HG02763 (cell line): ENCODE measurements at regions not wholly inside any gene's neighbourhood (a gene's known extent, or its start where the extent isn't known, plus 50 kb on each side); places are given as distances from the start of the nearest gene placed in this dataset.
A peak's percentile ranks its signal among the peaks of the same experiment; 100 is the strongest.
"Not testable (repeated sequence)": the region's sequence is repeated elsewhere in the genome, so short reads cannot be mapped to it uniquely, and the experiment has no call there.

Experiments used
- ATAC-seq: cut with Tn5 transposase; IDR thresholded peaks from one replicate; pipeline ENCODE4 v1.9.1; 2021; ENCODE audit warnings: mild to moderate bottlenecking, moderate library complexity; ENCODE audit not compliant: unreplicated experiment

GRCh38 chr21:41571938-41572510 lies 64.1 kb upstream of the TMPRSS2 start:
- ATAC-seq = no peak

DNA sequence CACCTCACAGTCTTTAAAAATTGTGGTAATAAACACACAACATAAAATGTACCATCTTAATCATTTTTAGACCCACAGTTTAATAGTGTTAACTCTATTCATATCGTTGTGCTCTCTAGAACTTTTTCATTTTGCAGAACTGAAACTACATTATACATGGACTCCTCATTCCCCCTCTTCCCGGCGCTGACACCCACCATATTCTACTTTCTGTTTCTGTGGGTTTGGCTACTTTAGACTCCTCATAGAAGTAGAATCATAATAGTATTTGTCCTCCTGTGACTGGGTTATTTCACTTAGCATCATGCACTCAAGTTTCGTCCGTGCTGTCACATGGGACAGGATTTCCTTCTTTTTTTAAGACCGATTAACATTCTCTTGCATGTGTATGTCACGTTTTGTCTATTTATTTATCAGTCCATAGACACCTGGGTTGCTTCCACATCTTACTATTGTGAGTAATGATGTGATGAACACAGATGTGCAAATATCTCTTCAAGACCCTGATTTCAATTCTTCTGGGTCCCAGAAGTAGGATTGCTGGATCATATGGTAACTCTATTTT lies 62.9 kb upstream of the TMPRSS2 start:
- ATAC-seq = peak; percentile 51

DNA sequence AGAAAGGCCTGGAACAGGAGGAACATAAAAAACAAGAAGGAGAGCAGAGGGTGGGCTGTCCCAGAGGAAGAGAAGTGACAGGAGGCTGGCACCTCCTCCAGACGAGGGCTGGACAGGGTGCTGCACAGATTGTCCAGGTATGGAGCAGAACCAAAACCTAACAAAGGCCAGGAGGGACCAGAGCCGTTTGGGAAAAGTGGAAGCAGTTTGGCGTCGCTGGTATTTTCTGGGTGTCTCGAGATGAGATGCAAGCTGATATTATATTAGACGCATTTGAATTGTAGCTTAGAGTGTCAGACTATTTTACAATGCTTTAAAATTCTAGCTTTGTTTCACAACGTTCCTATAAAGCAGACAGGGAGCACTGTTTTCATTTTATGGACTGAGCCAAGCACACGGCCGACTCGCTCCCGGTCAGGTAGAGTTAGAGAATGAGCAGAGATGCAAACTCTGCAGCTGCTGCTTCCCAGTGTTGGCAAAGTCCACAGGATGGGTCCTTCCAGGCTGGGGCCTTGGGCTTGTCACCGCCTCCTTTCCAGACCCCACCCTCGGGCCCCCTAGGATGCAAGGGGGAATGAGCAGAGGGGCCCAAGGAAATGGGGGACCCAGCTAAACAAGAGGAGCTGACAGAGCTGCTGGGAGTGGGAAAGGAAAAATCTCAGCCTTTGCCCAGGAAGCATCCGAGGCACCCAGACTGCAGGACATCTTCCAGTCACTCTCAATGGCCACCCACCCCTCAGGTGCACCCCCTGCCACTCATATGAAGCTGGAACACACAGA lies 60.8 kb upstream of the TMPRSS2 start:
- ATAC-seq = no peak

DNA sequence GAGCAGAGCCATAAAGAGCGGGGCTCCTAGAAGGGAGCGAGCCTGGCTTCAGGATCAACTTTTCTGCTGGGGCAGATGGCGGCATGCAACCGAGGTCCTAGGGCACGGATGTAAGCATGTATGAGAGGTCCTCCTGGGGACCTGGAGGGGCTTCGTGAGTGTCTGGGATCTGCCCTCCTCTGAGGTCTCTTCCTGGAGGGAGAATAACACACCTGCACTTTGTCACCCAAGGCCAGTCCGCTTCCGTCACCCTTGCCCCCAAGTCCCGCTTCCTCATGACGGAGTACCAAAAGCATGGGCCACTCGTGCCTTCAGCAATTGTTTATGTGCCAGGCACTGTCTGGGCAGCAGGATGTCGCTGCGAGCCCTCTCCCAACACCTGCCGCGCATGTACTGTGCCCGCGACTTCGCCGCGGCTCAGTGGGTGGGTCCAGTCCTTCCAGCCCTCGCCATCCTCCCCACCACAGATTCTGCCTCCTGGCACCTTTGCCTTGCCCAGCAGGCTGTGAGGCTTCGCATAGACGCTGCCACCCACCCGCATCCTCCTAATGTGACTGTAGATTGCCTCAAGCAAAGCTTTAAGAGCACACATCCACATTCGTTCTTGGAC lies 60.0 kb upstream of the TMPRSS2 start:
- ATAC-seq = no peak

GRCh38 chr21:41567237-41567636 lies 59.3 kb upstream of the TMPRSS2 start:
- not testable (repeated sequence) for ATAC-seq

GRCh38 chr21:41566500-41567014 lies 58.6 kb upstream of the TMPRSS2 start:
- ATAC-seq = no peak

GRCh38 chr21:41565550-41565949 lies 57.6 kb upstream of the TMPRSS2 start:
- no peak for ATAC-seq

- ATAC-seq = no peak
These were observed 56.9 kb upstream of the TMPRSS2 start for GRCh38 chr21:41564871-41565274.

DNA sequence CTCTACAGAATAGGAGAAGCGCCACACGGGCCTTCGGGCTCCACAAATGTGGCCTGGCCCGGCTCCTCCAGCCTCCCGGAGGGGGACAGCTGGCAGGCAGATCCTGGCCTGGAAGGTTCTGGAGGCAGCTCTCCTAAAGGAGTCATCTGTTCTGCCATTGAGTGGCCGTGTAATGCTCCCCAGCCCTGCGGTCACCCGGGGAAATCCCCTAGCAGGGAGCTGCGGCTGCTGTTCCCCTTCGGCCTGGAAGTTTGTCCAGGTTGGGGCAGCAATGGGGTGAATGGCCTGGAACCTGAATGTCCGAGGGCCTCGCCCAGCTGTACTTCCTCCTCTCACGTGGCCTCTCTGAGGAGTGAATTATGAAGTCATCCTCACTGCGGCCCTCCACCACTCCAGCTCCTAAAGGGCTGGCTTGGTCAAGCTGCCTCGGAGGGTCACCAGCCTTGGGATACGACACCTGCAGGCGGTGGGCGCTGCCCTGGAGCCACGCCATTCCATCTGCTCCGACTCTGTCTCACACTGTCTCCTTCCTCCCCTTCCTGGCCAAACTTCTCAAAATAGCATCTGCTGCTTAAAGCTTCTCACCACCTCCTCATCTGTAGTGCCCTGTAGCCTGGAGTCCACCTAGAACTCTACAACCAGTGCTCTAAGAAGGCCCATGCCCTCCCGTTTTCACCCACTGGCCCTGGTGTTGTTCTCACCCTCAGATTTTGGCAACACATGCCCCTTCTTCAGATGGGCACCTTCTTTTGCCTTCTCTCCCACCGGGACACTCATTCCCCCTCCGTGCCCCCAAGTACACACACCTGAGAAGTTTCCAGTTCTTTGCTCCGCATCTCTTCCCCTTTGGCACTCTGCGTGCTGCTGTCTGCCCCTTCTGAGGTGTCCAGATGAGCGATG lies 54.4 kb upstream of the TMPRSS2 start:
- no peak for ATAC-seq

GRCh38 chr21:41561701-41562100 lies 53.7 kb upstream of the TMPRSS2 start:
- no peak for ATAC-seq

DNA sequence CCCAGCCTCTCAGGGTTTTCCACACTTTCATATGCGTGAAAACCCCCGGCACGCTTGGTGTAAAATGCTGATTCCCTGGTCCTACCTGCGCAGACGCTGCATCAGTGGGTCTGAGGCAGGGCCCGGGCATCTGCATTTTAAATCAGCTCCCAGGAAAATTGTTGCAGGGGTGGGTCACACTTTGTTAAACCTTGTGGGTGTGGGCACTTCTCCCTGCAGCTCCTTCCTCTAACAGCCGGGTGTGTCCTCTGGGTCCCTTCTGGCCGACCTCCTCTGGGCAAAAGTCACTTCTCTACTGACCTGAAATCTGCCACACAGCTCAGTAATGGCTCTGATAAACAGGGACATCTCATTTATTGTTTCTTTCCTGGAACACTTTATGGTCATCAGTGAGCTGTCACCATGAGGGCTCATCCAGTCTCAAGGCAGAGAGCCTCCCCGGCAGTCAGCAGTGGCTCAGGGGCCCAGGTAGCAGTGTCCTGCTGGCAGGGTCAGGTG lies 52.8 kb upstream of the TMPRSS2 start:
- no peak for ATAC-seq

- no peak for ATAC-seq
These were observed 52.0 kb upstream of the TMPRSS2 start for GRCh38 chr21:41559658-41560631.

- ATAC-seq = no peak
These were observed 50.9 kb upstream of the TMPRSS2 start for GRCh38 chr21:41558842-41559241.

DNA sequence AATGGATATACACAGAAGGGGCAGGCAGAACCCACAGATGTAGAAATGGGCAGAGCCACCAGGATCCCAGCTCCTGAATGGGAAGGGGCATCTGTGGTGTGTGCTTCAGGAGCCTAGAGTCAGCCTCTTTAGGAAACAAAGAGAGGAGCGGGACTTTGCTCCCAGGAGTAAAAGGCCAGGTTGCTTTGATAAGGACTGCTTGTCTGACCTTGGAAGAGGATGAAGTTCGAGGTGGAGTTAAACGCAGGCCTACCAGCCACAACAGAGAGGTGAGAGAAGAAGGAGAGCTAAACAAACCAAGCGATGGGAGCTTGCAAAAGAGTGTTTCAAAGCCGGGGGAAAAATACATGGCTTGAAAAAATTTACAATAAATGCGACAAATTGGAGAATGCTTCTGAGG lies 49.9 kb upstream of the TMPRSS2 start:
- ATAC-seq = no peak
